HepG2 (cell line): ENCODE measurements at regions not wholly inside any gene's neighbourhood (a gene's known extent, or its start where the extent isn't known, plus 50 kb on each side); places are given as distances from the start of the nearest gene placed in this dataset.

Experiments used
- TF ChIP-seq, protein P1 (sequence below): sonication (generic); formaldehyde crosslinking; IDR thresholded peaks from 2 replicates; pipeline ENCODE4 v1.8.0; 2022; ENCODE audit warnings: mild to moderate bottlenecking, missing genetic modification reagents, moderate library complexity
- TF ChIP-seq, protein P2 (sequence below), 2 experiments: IDR thresholded peaks; 2 replicates each; pipeline ENCODE4 v1.6.1; 2011 to 2012; ENCODE audit warnings: low read length in 2 of 2, borderline replicate concordance in 1 of 2, low read depth in 1 of 2, mild to moderate bottlenecking in 1 of 2, moderate library complexity in 1 of 2

DNA sequence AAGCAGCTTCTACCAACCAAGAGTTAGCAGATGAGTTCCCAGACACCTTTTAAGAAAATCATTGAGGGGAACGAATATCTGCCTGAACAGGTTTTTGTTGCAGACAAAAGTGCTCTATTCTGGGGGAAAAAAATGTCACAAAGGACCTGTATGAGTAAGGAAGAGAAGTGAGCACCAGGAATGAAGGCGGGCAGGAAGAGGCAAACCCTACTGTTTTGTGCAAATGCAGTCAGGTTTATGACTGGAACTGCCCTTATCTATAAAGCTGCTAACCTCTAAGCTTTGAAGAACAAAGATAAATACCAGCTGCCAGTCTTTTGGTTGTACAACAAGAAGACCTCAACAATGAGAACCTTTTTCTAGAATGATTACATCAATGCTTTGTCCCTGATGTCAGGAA is 292.4 kb upstream of the SP4 start:
- TF ChIP-seq, protein P1, sequence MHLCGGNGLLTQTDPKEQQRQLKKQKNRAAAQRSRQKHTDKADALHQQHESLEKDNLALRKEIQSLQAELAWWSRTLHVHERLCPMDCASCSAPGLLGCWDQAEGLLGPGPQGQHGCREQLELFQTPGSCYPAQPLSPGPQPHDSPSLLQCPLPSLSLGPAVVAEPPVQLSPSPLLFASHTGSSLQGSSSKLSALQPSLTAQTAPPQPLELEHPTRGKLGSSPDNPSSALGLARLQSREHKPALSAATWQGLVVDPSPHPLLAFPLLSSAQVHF (CRISPR knock-in tag) = no peak
- TF ChIP-seq, protein P2, sequence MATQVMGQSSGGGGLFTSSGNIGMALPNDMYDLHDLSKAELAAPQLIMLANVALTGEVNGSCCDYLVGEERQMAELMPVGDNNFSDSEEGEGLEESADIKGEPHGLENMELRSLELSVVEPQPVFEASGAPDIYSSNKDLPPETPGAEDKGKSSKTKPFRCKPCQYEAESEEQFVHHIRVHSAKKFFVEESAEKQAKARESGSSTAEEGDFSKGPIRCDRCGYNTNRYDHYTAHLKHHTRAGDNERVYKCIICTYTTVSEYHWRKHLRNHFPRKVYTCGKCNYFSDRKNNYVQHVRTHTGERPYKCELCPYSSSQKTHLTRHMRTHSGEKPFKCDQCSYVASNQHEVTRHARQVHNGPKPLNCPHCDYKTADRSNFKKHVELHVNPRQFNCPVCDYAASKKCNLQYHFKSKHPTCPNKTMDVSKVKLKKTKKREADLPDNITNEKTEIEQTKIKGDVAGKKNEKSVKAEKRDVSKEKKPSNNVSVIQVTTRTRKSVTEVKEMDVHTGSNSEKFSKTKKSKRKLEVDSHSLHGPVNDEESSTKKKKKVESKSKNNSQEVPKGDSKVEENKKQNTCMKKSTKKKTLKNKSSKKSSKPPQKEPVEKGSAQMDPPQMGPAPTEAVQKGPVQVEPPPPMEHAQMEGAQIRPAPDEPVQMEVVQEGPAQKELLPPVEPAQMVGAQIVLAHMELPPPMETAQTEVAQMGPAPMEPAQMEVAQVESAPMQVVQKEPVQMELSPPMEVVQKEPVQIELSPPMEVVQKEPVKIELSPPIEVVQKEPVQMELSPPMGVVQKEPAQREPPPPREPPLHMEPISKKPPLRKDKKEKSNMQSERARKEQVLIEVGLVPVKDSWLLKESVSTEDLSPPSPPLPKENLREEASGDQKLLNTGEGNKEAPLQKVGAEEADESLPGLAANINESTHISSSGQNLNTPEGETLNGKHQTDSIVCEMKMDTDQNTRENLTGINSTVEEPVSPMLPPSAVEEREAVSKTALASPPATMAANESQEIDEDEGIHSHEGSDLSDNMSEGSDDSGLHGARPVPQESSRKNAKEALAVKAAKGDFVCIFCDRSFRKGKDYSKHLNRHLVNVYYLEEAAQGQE (IDR thresholded peaks at IDR 0.05; ENCODE audit: borderline replicate concordance in 1 of 2, low read depth in 1 of 2, low read length in 2 of 2) = no peak
